Omental fat pad (tissue), 3 donors: ENCODE measurements at regions not wholly inside any gene's neighbourhood (a gene's known extent, or its start where the extent isn't known, plus 50 kb on each side); places are given as distances from the start of the nearest gene placed in this dataset.
"Not testable (repeated sequence)": the region's sequence is repeated elsewhere in the genome, so short reads cannot be mapped to it uniquely, and the experiment has no call there.

Experiments used
- ATAC-seq: fragments of 150-250 bp; one replicate; pipeline ENCODE4 v1.9.1; 2016; ENCODE audit warnings: mild to moderate bottlenecking, moderate library complexity; ENCODE audit not compliant: low FRiP score
- DNase-seq: peaks from one replicate; pipeline ENCODE4 v3.0.0-alpha.2; 2019; ENCODE audit warnings: low spot score
- TF ChIP-seq, protein P1 (sequence below), 3 donors: fragments of 450-650 bp; IDR thresholded peaks; one replicate each; pipeline ENCODE4 v1.5.1; 2016 to 2017; ENCODE audit warnings: antibody characterized with exemption in 3 of 3, mild to moderate bottlenecking in 3 of 3, moderate library complexity in 2 of 3

DNA sequence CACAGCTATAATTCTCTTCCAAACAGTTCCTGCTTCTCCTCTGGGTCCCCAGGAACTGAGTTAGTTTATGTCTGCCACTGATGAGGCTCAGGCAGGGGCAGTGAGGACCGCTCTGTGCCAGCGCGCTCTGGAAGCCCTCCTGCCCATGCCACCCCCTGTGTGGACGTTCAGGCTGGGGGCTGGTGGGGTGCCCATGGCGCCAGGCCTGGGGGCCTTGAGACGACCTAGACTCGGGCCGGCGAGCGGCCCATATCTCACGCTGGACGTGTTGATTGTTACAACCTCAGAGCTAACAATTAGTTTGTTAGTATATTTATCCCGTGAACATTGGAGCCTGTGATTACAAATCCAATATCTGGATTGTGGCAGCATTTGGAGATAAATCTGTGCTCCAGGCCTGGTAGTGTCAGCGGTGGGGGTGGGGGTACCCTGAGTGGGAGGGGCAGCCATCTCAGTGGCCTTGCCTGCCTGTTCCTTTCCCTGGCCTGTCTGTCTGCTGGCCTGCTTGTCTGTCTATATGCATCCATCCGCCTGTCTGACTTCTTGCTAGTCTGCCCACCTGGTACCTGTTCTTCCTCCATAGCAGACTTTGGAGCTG lies 256.5 kb upstream of the MVB12B start:
- ATAC-seq (no peak), DNase-seq (no peak)
- TF ChIP-seq, protein P1, sequence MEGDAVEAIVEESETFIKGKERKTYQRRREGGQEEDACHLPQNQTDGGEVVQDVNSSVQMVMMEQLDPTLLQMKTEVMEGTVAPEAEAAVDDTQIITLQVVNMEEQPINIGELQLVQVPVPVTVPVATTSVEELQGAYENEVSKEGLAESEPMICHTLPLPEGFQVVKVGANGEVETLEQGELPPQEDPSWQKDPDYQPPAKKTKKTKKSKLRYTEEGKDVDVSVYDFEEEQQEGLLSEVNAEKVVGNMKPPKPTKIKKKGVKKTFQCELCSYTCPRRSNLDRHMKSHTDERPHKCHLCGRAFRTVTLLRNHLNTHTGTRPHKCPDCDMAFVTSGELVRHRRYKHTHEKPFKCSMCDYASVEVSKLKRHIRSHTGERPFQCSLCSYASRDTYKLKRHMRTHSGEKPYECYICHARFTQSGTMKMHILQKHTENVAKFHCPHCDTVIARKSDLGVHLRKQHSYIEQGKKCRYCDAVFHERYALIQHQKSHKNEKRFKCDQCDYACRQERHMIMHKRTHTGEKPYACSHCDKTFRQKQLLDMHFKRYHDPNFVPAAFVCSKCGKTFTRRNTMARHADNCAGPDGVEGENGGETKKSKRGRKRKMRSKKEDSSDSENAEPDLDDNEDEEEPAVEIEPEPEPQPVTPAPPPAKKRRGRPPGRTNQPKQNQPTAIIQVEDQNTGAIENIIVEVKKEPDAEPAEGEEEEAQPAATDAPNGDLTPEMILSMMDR (IDR thresholded peaks at IDR 0.05) = no peak

DNA sequence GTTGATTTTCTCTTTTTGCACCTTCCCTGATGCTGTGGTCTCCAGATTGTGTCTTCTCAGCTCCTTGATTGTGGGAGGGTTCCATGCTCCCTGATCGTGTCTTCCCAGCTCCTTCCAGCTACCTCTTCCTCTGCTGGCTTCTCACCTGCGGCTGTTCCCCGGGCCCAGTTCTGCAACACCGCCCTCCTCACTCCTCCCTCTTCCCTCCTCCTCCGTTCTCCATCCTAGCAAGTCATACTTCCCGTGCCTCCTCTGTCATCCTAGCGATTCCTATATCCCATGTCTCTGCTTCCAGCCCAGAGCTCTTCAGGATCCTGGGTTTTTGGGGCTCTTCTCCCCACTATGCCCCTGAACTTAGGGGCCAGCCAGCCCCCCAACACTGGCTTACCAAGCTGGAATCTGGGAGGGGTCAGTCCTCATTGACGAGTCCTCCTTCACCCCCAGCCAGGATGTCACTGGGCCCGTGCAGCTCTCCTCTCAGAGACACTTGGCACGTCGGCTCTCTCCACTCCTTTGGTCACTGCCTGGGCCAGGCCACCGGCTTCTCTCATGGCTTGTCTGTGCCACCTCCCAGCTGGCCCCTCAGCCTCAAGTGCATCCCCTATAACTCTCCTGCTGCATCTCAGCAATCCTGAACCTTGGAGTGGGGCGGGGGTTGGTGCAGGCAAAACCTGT lies 255.4 kb upstream of the MVB12B start:
- TF ChIP-seq, protein P1 (IDR thresholded peaks at IDR 0.05) = no peak

DNA sequence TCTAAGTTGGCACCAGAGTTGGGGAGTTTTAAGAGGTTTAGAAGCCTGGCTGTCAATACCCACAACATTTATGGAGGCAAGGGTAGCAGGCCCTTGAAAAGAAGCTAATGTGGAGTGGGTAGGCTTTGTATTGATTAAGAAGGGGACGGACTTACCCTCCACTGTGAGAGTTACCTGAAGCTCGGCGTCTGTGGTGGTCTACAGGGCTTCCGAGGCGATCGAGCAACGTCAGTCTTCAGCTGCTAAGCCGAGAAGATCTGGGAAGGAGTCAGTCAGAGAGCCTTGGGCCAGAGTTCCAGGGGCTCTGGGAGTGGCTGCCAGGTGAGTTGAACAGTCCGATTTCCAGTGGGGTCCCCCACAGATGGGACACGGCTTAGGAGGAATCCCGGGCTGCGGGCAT lies 249.0 kb upstream of the MVB12B start:
- not testable (repeated sequence) for DNase-seq, ATAC-seq

More for the DNA sequence above, 255.4 kb upstream of the MVB12B start:
- ATAC-seq (no peak), DNase-seq (no peak)

DNA sequence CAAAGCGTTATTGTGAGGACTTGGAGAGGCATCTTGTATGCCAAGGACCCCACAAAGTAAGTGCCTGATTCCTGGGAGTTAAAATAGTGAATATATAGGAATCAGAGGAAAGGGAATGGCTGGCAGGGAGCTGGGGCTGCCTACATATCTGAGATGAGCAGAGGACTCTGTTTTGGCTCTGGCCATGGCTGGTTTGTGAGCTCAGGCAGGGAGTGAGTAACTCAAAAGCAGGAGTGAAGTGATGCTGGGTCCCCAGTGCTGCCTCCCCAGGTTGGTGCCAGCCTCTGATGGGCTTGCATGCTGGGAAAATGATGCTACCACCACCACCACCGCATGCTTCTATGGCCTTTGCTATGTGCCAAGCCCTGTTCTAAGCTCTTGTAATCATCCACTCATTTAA lies 246.0 kb upstream of the MVB12B start:
- ATAC-seq (no peak), DNase-seq (no peak)
- TF ChIP-seq, protein P1 (IDR thresholded peaks at IDR 0.05) = no peak

DNA sequence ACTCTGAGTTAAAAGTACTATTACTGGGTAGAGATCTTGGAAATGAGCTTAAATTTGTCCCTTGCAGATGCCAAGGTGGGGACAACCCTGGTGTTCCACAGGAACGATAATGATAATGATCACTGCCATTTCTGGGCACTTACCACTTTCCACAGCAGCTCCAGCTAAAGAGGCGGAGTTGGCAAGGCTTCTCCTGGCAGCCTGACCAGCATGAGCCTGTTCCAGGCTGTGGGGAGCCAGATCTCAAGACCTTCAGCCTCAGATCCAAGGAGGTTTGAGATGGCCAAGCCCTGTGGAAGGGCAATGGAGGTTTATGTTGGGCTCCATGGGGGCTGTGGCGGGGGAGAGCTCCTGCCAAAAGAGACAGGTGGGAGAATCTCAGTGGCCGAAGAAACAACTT lies 244.9 kb upstream of the MVB12B start:
- TF ChIP-seq, protein P1 (IDR thresholded peaks at IDR 0.05) = no peak
- ATAC-seq (no peak), DNase-seq (no peak)

DNA sequence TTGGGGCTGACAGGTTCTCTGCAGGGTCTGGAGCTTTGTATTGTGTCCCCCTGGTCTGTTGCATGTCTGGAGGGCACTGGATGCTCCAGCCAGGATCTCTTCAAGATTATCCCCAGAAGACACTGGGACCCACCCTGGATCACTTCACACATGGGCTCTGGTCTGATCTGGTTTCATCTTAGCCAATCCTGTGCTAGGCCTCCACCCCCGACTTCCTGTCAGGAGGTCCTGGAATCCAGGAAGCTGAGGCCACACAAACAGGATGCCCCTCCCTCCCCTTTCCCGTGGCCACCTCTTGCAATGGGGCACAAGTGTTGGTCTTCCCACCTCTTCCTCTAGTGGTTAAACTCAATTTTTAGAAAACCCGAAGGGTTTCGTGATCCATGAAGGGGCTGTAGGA lies 242.6 kb upstream of the MVB12B start:
- TF ChIP-seq, protein P1 (IDR thresholded peaks at IDR 0.05) = no peak
- ATAC-seq (no peak), DNase-seq (no peak)

DNA sequence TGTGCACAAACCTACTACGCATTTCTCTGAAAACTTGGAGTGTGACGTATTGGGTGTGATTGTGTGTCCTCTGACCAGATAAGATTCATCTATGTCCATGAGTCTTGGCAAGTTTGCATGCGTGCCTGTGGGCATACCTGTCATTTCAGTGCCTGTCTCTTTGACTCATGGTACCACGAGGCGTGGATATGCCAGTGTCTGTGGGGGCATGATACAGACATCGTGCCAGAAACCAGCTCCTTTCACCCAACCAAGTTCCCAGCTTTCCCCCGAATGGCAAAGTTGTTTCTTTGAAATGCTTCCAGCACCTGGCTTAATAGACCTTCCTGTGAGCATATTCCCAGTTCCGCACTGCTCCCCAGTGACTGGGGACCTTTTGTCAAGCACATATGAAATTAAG lies 241.9 kb upstream of the MVB12B start:
- TF ChIP-seq, protein P1 (IDR thresholded peaks at IDR 0.05) = no peak
- no peak for ATAC-seq
- DNase-seq = no peak
